HL-60/S4 treated with phorbol 12-myristate 13-acetate at 8.2 ng/mL for 4 days and 3 days (cell line): ENCODE measurements at regions not wholly inside any gene's neighbourhood (a gene's known extent, or its start where the extent isn't known, plus 50 kb on each side); places are given as distances from the start of the nearest gene placed in this dataset.

Experiments used
- in situ Hi-C: fragments of 300-500 bp; cut with MboI; formaldehyde crosslinking; loops from 2 replicates; pipeline ENCODE4 v1.15.0; 2022; ENCODE audit warnings: low sequenced_read_pairs

GRCh38 chr9:1414711-1415131 is 364.6 kb downstream of the DMRT2 start:
- in situ Hi-C loops = loop anchor here (25.0 kb wide), 1 partner anchor 98 kb away; no protein-coding TSS in a partner anchor

- in situ Hi-C loops = loop anchor here (25.0 kb wide), 1 partner anchor 97 kb away; no protein-coding TSS in a partner anchor
Measured at GRCh38 chr9:1415146-1415545, 365.0 kb downstream of the DMRT2 start.

- in situ Hi-C loops = loop anchor here (25.0 kb wide), 1 partner anchor 96 kb away; no protein-coding TSS in a partner anchor
Measured at GRCh38 chr9:1416261-1416660, 366.1 kb downstream of the DMRT2 start.

- in situ Hi-C loops = loop anchor here (25.0 kb wide), 1 partner anchor 91 kb away; no protein-coding TSS in a partner anchor
Measured at GRCh38 chr9:1421436-1421835, 371.3 kb downstream of the DMRT2 start.

GRCh38 chr9:1427875-1428274 is 377.7 kb downstream of the DMRT2 start:
- in situ Hi-C loops = no loop called here

DNA sequence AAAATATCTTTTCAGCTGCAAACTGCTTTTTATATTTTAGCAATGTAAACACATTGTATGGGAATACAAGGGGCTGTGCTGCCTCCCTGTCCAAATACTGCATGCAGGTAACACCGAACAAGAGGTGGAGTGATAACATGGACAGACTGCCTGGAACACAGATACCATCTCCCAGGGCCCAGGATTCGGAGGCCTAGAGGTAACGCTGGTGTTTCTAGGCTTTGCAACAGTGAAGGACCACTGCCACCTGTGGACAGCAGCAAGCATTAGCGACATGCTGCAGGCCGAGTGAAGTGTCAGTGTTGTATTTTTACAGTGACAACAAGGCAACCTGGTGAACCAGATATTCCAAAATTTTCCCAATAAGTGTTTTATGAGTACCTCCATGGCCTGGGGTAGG is 379.1 kb downstream of the DMRT2 start:
- in situ Hi-C loops = no loop called here

GRCh38 chr9:1431461-1431860 is 381.3 kb downstream of the DMRT2 start:
- in situ Hi-C loops = no loop called here

- in situ Hi-C loops = no loop called here
Measured at GRCh38 chr9:1434052-1434767, 384.1 kb downstream of the DMRT2 start.

DNA sequence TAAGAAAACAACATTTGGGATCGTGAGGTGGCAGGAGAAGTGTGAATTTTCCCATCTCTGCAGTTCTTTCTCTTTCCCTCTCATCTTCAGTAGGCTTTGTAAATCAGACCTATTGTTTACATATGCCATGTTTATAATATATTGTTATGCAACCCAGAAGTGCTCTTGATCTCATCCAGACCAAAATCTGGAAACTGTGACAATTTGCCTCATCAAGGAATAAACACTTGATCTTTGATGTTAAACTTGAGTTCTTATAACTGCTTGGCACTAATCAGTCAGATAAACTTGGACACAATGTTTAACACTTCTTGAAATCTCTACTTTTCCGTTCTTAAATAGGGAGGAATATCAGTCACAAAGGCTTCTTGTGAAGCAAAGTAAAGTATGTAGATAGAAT is 384.7 kb downstream of the DMRT2 start:
- in situ Hi-C loops = no loop called here

DNA sequence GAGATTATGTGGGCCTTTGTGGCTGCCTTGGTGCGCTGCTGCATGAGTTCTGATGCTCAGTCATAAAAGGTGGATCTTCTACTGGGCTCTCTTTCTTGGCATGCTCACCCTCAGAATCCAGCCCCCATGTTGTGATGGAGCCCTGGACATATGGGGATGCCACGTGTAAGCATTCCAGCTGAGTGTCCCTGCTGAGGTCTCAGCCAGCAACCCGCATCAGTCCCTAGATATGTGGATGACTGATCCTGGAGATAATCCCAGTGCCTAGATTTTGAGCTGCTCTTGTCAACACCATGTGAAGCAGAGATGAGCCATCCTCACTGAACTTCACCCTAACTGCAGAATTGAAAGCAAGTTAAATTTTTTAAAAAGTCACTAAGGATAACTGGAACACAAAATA is 390.1 kb downstream of the DMRT2 start:
- in situ Hi-C loops = no loop called here

- in situ Hi-C loops = no loop called here
Measured at GRCh38 chr9:1442105-1442504, 391.9 kb downstream of the DMRT2 start.

DNA sequence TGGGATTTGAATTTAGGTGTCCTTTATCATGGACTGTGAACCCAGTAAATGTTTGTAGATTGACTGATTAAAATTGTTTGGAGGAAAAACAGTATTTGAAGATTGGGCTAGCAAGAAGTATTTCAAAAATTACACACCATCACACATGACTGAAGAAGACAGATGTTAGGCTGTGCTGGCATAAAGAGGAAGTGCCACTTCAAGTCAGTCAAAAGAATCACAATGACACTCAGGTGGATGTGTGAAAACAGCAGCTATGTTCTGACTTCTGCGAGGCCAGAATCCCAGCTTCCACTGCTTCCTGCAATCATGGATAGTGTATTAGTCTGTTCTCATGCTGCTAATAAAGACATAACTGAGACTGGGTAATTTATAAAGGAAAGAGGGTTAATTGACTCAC is 393.3 kb downstream of the DMRT2 start:
- in situ Hi-C loops = no loop called here

DNA sequence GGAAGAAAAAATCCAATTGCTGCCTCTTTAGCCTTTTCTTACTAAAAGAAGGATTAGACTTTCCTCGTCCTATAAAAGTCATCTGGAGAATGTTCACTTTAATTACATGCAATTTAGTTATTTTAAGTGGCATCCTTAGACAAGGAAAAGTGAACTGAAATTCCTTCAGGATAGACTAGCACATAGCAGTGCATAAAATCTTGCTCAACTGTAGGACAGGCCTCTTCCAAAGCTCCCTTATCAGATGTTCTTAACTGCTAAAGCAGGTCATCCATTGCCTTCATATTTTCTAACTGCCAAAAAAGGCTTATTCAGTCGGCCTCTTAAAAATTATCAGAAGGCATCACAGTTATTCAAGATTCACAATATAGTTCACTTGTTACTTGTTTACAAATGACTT is 396.5 kb downstream of the DMRT2 start:
- in situ Hi-C loops = no loop called here

DNA sequence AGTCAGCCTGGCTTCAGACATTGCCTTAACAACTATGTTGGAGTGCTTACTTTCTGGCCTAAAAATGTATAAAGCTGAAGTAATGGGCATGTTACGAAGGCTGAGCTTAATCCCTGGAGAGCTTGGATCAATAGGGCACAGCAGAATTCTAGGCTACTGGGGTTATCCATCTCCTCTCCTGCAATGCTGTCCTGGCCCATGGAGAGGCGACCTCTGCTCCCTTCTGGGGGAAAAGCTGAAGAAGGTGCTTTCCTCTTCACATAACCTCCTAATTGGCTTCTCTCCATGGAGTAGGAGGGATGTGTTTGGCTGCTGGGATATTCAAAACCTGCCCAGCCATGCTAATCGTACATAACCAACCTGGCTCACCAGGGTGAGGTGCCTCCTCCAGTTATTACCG is 403.5 kb downstream of the DMRT2 start:
- in situ Hi-C loops = no loop called here

DNA sequence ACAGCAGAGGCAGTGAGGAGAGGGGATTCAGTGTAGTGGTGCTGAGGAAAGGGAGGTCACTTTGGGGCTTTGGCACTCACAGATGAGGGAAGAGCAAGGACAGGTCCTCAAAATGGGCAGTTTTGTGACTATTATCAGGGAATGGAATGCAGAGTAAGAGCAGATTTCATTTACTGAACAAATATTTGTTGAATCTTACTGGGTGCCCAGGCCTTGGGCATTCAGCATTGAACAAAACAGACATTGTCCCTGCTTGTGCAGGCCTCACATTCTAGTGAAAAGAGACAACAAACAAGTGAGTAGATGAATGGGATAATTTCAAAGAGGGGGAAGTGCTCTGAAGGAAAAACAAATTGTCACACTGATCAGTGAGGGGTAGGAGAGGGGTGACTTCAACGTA is 404.1 kb downstream of the DMRT2 start:
- in situ Hi-C loops = no loop called here

DNA sequence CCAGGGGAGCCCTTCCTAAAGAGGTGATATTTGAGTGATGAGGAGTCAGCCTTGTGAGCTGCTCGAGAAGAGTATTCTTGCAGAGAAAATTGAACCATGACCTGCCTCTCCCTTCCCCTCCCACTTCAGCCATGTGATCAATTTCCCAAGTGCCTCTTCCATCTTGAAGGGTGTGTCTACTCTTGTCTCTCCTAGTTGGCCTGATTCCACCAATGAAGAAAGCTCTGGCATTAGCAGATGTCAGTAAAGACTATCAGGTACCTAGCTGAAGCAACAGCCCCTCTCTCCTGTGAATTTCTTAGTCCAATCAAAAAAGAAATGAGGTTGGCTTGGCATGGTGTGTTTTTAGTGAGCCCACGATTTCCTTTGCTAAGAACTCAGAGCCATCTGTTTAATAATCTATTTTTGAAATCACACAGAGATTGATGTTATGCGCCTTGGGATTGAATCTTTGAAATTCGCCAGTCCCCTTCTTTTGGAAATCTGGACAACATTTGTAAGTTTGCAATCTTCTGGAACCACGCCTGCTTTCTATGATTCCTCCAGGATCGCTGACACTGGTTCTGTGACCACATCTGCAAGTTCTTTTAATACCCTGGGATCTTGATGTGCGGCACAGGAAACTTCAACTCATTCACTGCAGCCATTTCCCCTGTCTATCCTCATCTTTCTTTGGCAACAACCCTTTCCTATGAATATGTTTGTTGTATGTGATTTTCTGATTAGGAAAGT is 404.6 kb downstream of the DMRT2 start:
- in situ Hi-C loops = no loop called here

- in situ Hi-C loops = no loop called here
Measured at GRCh38 chr9:1455766-1456165, 405.6 kb downstream of the DMRT2 start.

GRCh38 chr9:1456301-1457024 is 406.3 kb downstream of the DMRT2 start:
- in situ Hi-C loops = no loop called here

GRCh38 chr9:1457460-1457859 is 407.3 kb downstream of the DMRT2 start:
- in situ Hi-C loops = no loop called here

DNA sequence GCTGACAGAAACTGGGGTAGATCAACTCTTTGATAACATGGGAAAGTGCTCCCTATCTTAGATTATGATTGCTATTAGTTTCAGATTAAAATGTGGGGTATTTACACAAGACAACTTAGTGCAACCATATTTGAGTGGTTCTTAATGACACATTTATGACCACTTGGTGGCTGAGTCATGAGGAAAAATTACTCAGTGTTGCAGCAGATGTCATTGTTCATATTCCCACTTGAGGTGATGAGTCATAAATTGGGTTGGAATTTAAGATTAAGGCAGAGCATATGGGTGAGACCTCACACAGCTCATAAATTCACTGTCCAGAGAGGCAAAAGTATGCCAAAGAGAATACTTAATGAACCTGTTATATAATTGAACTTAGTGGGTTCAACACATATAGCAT is 408.3 kb downstream of the DMRT2 start:
- in situ Hi-C loops = no loop called here

GRCh38 chr9:1460143-1460769 is 410.1 kb downstream of the DMRT2 start:
- in situ Hi-C loops = no loop called here
